ENCODE measurements at regions not wholly inside any gene's neighbourhood (a gene's known extent, or its start where the extent isn't known, plus 50 kb on each side); places are given as distances from the start of the nearest gene placed in this dataset.

DNA sequence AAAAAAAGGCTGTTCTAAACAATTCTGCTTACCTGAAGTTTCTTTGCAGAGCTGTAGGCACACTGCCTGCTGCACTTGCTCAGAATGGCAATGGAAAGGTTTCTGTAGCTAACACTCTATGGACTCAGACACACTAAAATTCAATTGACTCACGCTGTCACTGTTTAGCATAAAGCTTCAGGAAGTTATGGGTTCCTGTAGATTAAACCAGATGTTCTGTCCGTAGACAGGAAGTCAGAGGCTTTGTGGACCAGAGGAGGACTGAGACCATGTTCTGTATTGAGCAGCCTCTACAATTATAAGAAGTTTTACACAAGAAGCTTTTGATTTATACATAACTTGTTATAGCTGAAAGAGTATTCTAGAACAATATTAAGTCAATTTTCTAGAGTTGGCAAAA, 70.4 kb downstream of the GLYATL1 start:
- TF ChIP-seq, protein P1, sequence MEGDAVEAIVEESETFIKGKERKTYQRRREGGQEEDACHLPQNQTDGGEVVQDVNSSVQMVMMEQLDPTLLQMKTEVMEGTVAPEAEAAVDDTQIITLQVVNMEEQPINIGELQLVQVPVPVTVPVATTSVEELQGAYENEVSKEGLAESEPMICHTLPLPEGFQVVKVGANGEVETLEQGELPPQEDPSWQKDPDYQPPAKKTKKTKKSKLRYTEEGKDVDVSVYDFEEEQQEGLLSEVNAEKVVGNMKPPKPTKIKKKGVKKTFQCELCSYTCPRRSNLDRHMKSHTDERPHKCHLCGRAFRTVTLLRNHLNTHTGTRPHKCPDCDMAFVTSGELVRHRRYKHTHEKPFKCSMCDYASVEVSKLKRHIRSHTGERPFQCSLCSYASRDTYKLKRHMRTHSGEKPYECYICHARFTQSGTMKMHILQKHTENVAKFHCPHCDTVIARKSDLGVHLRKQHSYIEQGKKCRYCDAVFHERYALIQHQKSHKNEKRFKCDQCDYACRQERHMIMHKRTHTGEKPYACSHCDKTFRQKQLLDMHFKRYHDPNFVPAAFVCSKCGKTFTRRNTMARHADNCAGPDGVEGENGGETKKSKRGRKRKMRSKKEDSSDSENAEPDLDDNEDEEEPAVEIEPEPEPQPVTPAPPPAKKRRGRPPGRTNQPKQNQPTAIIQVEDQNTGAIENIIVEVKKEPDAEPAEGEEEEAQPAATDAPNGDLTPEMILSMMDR (IDR thresholded peaks at IDR 0.05; ENCODE audit: control extremely low read depth in 1 of 3, insufficient read depth in 1 of 3, low read depth in 1 of 3, low read length in 3 of 3) = no peak
- TF ChIP-seq ZNF274 (IDR thresholded peaks at IDR 0.05; ENCODE audit: borderline replicate concordance, extremely low read depth, low read length) (no peak), TEAD4 (IDR thresholded peaks at IDR 0.05; ENCODE audit: low read depth, low read length) (no peak), PHF8 (conservative IDR thresholded peaks at IDR 0.05; ENCODE audit: low read depth, low read length) (no peak), CTBP2 (IDR thresholded peaks at IDR 0.05; ENCODE audit: borderline replicate concordance, insufficient read depth, insufficient read length, low read length) (no peak), SIX5 (IDR thresholded peaks at IDR 0.05; ENCODE audit: low read depth, low read length) (no peak), EZH2 (IDR thresholded peaks at IDR 0.05; ENCODE audit: low read depth, low read length, severe bottlenecking) (no peak), RFX5 (IDR thresholded peaks at IDR 0.05; ENCODE audit: borderline replicate concordance, low read depth, low read length) (no peak), CREB1 (IDR thresholded peaks at IDR 0.05) (no peak), TAF1 (IDR thresholded peaks at IDR 0.05; ENCODE audit: low read depth, low read length) (no peak)
- TF ChIP-seq, protein P2, sequence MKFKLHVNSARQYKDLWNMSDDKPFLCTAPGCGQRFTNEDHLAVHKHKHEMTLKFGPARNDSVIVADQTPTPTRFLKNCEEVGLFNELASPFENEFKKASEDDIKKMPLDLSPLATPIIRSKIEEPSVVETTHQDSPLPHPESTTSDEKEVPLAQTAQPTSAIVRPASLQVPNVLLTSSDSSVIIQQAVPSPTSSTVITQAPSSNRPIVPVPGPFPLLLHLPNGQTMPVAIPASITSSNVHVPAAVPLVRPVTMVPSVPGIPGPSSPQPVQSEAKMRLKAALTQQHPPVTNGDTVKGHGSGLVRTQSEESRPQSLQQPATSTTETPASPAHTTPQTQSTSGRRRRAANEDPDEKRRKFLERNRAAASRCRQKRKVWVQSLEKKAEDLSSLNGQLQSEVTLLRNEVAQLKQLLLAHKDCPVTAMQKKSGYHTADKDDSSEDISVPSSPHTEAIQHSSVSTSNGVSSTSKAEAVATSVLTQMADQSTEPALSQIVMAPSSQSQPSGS (IDR thresholded peaks at IDR 0.05; ENCODE audit: low read length) = no peak

Measured in H1 (cell line).